Activated CD8-positive, alpha-beta memory T cell treated with anti-CD3 and anti-CD28 coated beads for 36 hours (primary cell): ENCODE measurements at regions not wholly inside any gene's neighbourhood (a gene's known extent, or its start where the extent isn't known, plus 50 kb on each side); places are given as distances from the start of the nearest gene placed in this dataset.

Experiments
- CTCF ChIA-PET: fragments of 350-600 bp; sonication (Branson Sonifier 250); formaldehyde crosslinking; loops from one replicate; lab custom pipeline; 2021; ENCODE audit warnings: antibody characterized with exemption; lab: Charles Lee
- POLR2A ChIA-PET: fragments of 350-600 bp; sonication (Branson Sonifier 250); formaldehyde crosslinking; loops from one replicate; lab custom pipeline; 2021; ENCODE audit warnings: antibody characterized with exemption; lab: Charles Lee

GRCh38 chr2:144703852-144704708, 184.2 kb upstream of the ZEB2 start:
- CTCF ChIA-PET, result no interaction called here
- POLR2A ChIA-PET, result no interaction called here

GRCh38 chr2:144702051-144702450, 182.1 kb upstream of the ZEB2 start:
- CTCF ChIA-PET, result no interaction called here
- POLR2A ChIA-PET, result no interaction called here

GRCh38 chr2:144701259-144701658, 181.3 kb upstream of the ZEB2 start:
- POLR2A ChIA-PET, result no interaction called here
- CTCF ChIA-PET, result no interaction called here

- POLR2A ChIA-PET, result no interaction called here
Observed at GRCh38 chr2:144698156-144698555, 178.2 kb upstream of the ZEB2 start.

GRCh38 chr2:144695657-144696056, 175.7 kb upstream of the ZEB2 start:
- ChIA-PET CTCF (no interaction called here), POLR2A (no interaction called here)

More at GRCh38 chr2:144698156-144698555, 178.2 kb upstream of the ZEB2 start:
- CTCF ChIA-PET, result no interaction called here

GRCh38 chr2:144694456-144694855, 174.5 kb upstream of the ZEB2 start:
- ChIA-PET CTCF (no interaction called here), POLR2A (no interaction called here)

GRCh38 chr2:144693179-144693578, 173.3 kb upstream of the ZEB2 start:
- ChIA-PET POLR2A (no interaction called here), CTCF (no interaction called here)

GRCh38 chr2:144692661-144693060, 172.7 kb upstream of the ZEB2 start:
- ChIA-PET CTCF (no interaction called here), POLR2A (no interaction called here)

- ChIA-PET CTCF (no interaction called here), POLR2A (no interaction called here)
Observed at GRCh38 chr2:144690771-144691170, 170.9 kb upstream of the ZEB2 start.

- POLR2A ChIA-PET, result no interaction called here
- CTCF ChIA-PET, result no interaction called here
Observed at GRCh38 chr2:144686518-144687215, 166.7 kb upstream of the ZEB2 start.

GRCh38 chr2:144683966-144684365, 164.0 kb upstream of the ZEB2 start:
- CTCF ChIA-PET, result no interaction called here

GRCh38 chr2:144683107-144683753, 163.3 kb upstream of the ZEB2 start:
- CTCF ChIA-PET, result no interaction called here

More at GRCh38 chr2:144683966-144684365, 164.0 kb upstream of the ZEB2 start:
- POLR2A ChIA-PET, result no interaction called here

GRCh38 chr2:144682248-144682647, 162.3 kb upstream of the ZEB2 start:
- POLR2A ChIA-PET, result no interaction called here

More at GRCh38 chr2:144683107-144683753, 163.3 kb upstream of the ZEB2 start:
- POLR2A ChIA-PET, result no interaction called here

GRCh38 chr2:144681389-144681788, 161.5 kb upstream of the ZEB2 start:
- ChIA-PET CTCF (no interaction called here), POLR2A (no interaction called here)

More at GRCh38 chr2:144682248-144682647, 162.3 kb upstream of the ZEB2 start:
- CTCF ChIA-PET, result no interaction called here

GRCh38 chr2:144679942-144680341, 160.0 kb upstream of the ZEB2 start:
- ChIA-PET POLR2A (no interaction called here), CTCF (no interaction called here)

- ChIA-PET CTCF (no interaction called here), POLR2A (interaction anchor here (0.6 kb wide), 1 partner anchor 876 kb away, joined by 6 read pairs; no protein-coding TSS in a partner anchor)
Observed at GRCh38 chr2:144678736-144679135, 158.8 kb upstream of the ZEB2 start.

GRCh38 chr2:144675731-144676130, 155.8 kb upstream of the ZEB2 start:
- ChIA-PET CTCF (interaction anchor here (0.5 kb wide), 1 partner anchor 35 kb away, joined by 3 read pairs; no protein-coding TSS in a partner anchor), POLR2A (no interaction called here)

- POLR2A ChIA-PET, result no interaction called here
- CTCF ChIA-PET, result no interaction called here
Observed at GRCh38 chr2:144675331-144675730, 155.4 kb upstream of the ZEB2 start.

- ChIA-PET POLR2A (no interaction called here), CTCF (no interaction called here)
Observed at GRCh38 chr2:144674071-144674470, 154.2 kb upstream of the ZEB2 start.

- ChIA-PET CTCF (no interaction called here), POLR2A (no interaction called here)
Observed at GRCh38 chr2:144673456-144673855, 153.5 kb upstream of the ZEB2 start.
